Kidney (tissue), 13 donors: ENCODE measurements at regions not wholly inside any gene's neighbourhood (a gene's known extent, or its start where the extent isn't known, plus 50 kb on each side); places are given as distances from the start of the nearest gene placed in this dataset.

ENCODE experiments used
- DNase-seq, 5 donors: peaks; one replicate each; pipeline ENCODE4 v3.0.0-alpha.2; 2013 to 2020
- FAIRE-seq: peaks from 2 replicates; lab custom pipeline; 2012; peaks lifted over from hg19 to GRCh38; lab: Jason Lieb, UNC
- H3K27ac ChIP-seq, 2 donors: one replicate each; pipeline ENCODE4 v1.7.0; 2013; ENCODE audit warnings: low read depth in 2 of 2, low read length in 2 of 2, inconsistent platforms in 1 of 2
- H3K27me3 ChIP-seq: one replicate; pipeline ENCODE4 v1.7.1; 2013; ENCODE audit warnings: low read length, inconsistent platforms; ENCODE audit not compliant: control insufficient read depth, insufficient read depth
- H3K36me3 ChIP-seq, 3 donors: one replicate each; pipeline versions ENCODE4 v1.7.0 to v1.7.1; 2013; ENCODE audit warnings: low read length in 3 of 3, control low read depth in 1 of 3, inconsistent platforms in 1 of 3; ENCODE audit not compliant: insufficient read depth in 3 of 3, control insufficient read depth in 2 of 3
- H3K4me1 ChIP-seq, 3 donors: one replicate each; pipeline versions ENCODE4 v1.7.0 to v1.7.1; 2013; ENCODE audit warnings: low read length in 3 of 3, inconsistent platforms in 1 of 3, low read depth in 1 of 3; ENCODE audit not compliant: control insufficient read depth in 2 of 3, insufficient read depth in 2 of 3
- H3K4me3 ChIP-seq, 3 donors: one replicate each; pipeline versions ENCODE4 v1.7.0 to v1.8.1; 2013; ENCODE audit warnings: low read length in 3 of 3, control low read depth in 1 of 3, inconsistent platforms in 1 of 3
- H3K9ac ChIP-seq, 3 donors: one replicate each; pipeline versions ENCODE4 v1.7.0 to v1.7.1; 2013; ENCODE audit warnings: low read length in 3 of 3, control low read depth in 1 of 3, inconsistent platforms in 1 of 3
- H3K9me3 ChIP-seq, 3 donors: one replicate each; pipeline versions ENCODE4 v1.7.0 to v1.7.1; 2013; ENCODE audit warnings: low read length in 3 of 3, control low read depth in 1 of 3, inconsistent platforms in 1 of 3; ENCODE audit not compliant: control insufficient read depth in 2 of 3, insufficient read depth in 1 of 3
- CTCF ChIP-seq: IDR thresholded peaks from 3 replicates; pipeline ENCODE4 v1.5.1; 2012; ENCODE audit warnings: mild to moderate bottlenecking, moderate library complexity, borderline replicate concordance; ENCODE audit not compliant: insufficient read depth; ENCODE audit errors: extremely low read depth
- intact Hi-C: fragments of 100-400 bp; cut with DNase I; formaldehyde crosslinking; loops from one replicate; pipeline ENCODE4 v1.11.1; 2022
- donor health status: control.
- donor health status: control.
- donor health status: control.
- donor health status: control.
- donor health status: control.
- donor health status: DM: yes; HTN: yes; CAD: no.
- donor health status: Normal renal cell carcinoma (clear cell type).

- no peak overlapping the region for H3K9ac ChIP-seq
- no peak for DNase-seq
- FAIRE-seq = no peak
- H3K4me3 ChIP-seq = no peak overlapping the region
- no peak for TF ChIP-seq CTCF
- no peaks in the 10 kb centered on the region for H3K4me1 ChIP-seq
- H3K9me3 ChIP-seq = no peaks in the 10 kb centered on the region
- no peaks in the 10 kb centered on the region for H3K36me3 ChIP-seq
- intact Hi-C loops = no loop called here
- no peak overlapping the region for H3K27ac ChIP-seq
- H3K27me3 ChIP-seq = no peaks in the 10 kb centered on the region
Measured at GRCh38 chr9:8205576-8205975, 406.0 kb upstream of the DMAC1 start.

GRCh38 chr9:8189881-8190280 lies 390.3 kb upstream of the DMAC1 start:
- H3K27me3 ChIP-seq = no peaks in the 10 kb centered on the region
- DNase-seq (no peak), FAIRE-seq (no peak)
- H3K4me3 ChIP-seq = no peak overlapping the region
- intact Hi-C loops = no loop called here
- peaks cover 0 to 11% (median 0%) of the 10 kb centered on the region in 3 donors for H3K9me3 ChIP-seq
- no peak for TF ChIP-seq CTCF
- H3K4me1 ChIP-seq = no peaks in the 10 kb centered on the region
- no peak overlapping the region for H3K27ac ChIP-seq
- H3K9ac ChIP-seq = no peak overlapping the region
- no peaks in the 10 kb centered on the region for H3K36me3 ChIP-seq

- H3K4me3 ChIP-seq = no peak overlapping the region
- H3K27ac ChIP-seq = no peak overlapping the region
- no peaks in the 10 kb centered on the region for H3K36me3 ChIP-seq
- FAIRE-seq (no peak), DNase-seq (no peak)
- no peaks in the 10 kb centered on the region for H3K27me3 ChIP-seq
- H3K9me3 ChIP-seq = peaks cover 0 to 11% (median 0%) of the 10 kb centered on the region in 3 donors
- intact Hi-C loops = no loop called here
- TF ChIP-seq CTCF = no peak
- no peak overlapping the region for H3K9ac ChIP-seq
- H3K4me1 ChIP-seq = no peaks in the 10 kb centered on the region
Measured at GRCh38 chr9:8188723-8189407, 389.3 kb upstream of the DMAC1 start.

GRCh38 chr9:8186560-8186959 lies 387.0 kb upstream of the DMAC1 start:
- no peak for FAIRE-seq

More at GRCh38 chr9:8186560-8186959, 387.0 kb upstream of the DMAC1 start:
- DNase-seq = no peak
- Histone ChIP-seq H3K27ac (no peak overlapping the region), H3K9me3 (peaks cover 0 to under 1% (median 0%) of the 10 kb centered on the region in 3 donors), H3K27me3 (no peaks in the 10 kb centered on the region), H3K36me3 (no peaks in the 10 kb centered on the region), H3K9ac (no peak overlapping the region), H3K4me1 (no peaks in the 10 kb centered on the region), H3K4me3 (no peak overlapping the region)
- TF ChIP-seq CTCF = no peak
- intact Hi-C loops = no loop called here
